NCI-H128 (cell line): ENCODE measurements at regions not wholly inside any gene's neighbourhood (a gene's known extent, or its start where the extent isn't known, plus 50 kb on each side); places are given as distances from the start of the nearest gene placed in this dataset.
A peak's percentile ranks its signal among the peaks of the same experiment; 100 is the strongest.
"Not testable (repeated sequence)": the region's sequence is repeated elsewhere in the genome, so short reads cannot be mapped to it uniquely, and the experiment has no call there.

Experiments used
- DNase-seq: peaks from one replicate; lab custom pipeline; 2025; ENCODE audit not compliant: unreplicated experiment; lab: John Stamatoyannopoulos, UW

DNA sequence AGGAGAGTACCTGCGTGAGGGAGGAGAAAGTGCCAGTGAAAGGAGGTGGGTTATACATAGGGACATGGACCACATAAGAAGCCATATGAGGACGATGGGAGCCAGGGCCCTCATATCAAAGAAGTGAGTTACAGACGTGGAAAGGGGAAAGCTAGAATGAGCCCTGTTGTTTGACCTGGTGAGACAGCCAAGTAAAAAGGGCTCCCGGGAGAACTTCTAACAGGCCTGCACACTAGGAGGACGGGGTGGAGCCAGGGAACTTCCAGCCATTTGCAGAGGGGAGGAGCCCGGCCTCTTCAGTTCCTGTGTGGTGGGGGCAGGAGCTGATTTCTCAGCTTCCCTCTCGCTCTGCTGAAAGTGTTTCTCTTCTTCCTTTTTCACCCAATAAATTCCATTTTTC lies 84.1 kb upstream of the SLC66A3 start:
- no peak for DNase-seq

DNA sequence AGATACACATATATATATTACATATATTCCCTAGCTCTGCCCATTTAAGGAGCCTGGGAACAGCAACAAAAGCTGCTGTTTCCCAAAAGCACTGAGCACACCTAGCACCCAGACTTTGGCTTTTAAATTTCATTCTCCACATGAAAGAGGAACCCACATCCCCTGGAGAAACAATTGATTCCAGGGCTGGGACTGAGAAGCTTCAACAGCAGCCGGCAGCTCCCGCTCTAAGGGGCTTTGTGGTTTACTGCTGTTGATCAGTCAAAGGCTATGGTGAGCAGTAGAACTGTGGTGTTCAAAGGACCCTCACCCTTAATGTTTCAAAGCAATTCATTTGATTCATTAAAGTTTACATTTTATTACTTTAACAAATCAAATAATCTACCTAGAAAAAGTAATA lies 83.3 kb upstream of the SLC66A3 start:
- DNase-seq: no peak

- no peak for DNase-seq
Observed at GRCh38 chr2:11072550-11072949, 82.7 kb upstream of the SLC66A3 start.

- DNase-seq: peak; percentile 5
Observed at GRCh38 chr2:11073251-11073650, 82.0 kb upstream of the SLC66A3 start.

DNA sequence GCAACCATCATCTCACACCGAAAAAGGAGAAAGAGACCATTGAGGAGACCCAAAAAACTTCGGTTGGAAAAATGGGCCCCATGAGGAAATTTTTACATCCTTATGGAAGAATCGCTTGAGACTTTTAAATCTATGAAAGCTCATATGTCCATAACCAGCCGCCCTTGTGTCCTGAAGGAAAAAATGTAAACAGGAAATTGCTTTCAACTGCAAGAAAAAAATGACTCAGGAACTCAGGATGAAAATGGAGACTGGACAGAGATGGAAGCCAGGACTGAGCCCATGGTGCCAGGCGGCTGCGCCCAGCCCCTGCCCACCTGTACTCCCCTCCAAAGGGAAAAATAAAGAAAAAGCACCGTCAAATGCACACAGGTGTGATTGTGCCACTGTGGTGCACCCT lies 81.5 kb upstream of the SLC66A3 start:
- DNase-seq: no peak

GRCh38 chr2:11074246-11074820 lies 80.9 kb upstream of the SLC66A3 start:
- no peak for DNase-seq

DNA sequence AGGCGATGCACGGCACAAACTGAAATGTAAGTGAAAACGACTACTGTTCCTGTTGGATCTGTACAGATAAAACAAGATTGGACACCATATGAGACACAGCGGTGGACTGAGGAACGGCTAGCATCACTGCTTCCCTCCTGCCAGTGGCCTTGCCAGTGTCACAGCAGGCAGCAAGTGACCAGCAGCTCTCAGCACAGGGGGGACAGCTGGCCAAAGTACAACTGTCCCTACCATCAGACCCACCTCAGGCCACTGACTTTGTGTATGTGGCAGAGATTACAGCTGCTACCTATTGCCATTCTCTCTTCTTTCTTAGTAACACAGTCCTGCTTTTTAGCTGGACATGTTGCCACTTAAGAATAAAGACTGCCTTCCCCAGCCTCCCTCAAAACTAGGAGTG lies 80.0 kb upstream of the SLC66A3 start:
- DNase-seq: no peak

DNA sequence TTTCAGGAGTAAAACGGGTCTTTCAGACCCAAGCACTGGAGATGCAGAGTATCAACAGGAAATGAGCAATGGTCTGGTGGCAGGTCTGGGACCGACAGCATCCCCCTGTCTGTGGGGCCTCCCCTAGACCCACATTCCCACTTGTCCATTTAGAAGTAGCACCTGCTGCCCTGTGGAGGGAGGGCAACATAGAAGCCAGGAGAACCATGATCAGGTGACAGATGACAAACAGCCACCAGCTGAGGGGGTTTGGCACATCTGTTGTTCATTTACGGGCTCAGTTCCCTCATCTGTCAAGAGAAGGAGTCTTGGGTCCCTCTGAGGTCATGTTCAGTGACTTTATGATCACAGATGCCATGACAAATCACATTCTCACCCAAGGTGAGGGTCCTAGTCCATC lies 77.9 kb upstream of the SLC66A3 start:
- no peak for DNase-seq

DNA sequence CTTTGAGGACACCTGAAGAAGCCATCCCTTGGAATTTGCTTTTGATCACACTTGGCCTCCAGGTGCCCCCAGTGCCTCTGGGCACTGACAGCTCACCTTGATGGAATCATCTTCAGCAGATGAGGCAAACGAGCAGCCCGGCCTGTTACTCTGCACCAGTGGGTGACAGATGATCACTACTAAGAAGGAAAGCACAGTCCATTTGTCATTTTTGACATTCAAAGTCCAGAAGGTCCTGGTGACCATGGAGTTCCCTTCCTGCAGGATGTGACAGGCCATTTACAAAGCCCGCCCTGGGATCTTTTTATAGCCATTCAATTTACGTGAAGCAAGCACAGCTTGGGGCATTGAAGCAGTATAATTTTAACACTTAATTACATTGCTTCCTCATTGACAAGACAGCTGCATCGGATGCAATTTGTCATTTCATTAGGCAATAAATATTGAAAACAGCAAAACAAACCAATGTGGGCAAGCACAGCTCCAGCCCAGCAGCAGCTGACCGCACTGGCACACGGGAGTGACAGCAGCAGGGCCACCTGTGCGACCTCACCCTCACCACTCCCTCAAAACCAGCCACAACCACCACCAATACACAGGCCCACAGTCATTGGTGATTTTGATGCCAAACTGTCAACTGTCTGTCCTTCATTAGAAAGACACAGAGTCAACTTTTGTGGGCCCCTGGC lies 76.0 kb upstream of the SLC66A3 start:
- DNase-seq: no peak

- no peak for DNase-seq
Observed at GRCh38 chr2:11080253-11081115, 74.8 kb upstream of the SLC66A3 start.

- DNase-seq: no peak
Observed at GRCh38 chr2:11082880-11083279, 72.4 kb upstream of the SLC66A3 start.

- DNase-seq: not testable (repeated sequence)
Observed at GRCh38 chr2:11088821-11089220, 66.4 kb upstream of the SLC66A3 start.

GRCh38 chr2:11090187-11090586 lies 65.1 kb upstream of the SLC66A3 start:
- DNase-seq: no peak

GRCh38 chr2:11092701-11093335 lies 62.4 kb upstream of the SLC66A3 start:
- no peak for DNase-seq

DNA sequence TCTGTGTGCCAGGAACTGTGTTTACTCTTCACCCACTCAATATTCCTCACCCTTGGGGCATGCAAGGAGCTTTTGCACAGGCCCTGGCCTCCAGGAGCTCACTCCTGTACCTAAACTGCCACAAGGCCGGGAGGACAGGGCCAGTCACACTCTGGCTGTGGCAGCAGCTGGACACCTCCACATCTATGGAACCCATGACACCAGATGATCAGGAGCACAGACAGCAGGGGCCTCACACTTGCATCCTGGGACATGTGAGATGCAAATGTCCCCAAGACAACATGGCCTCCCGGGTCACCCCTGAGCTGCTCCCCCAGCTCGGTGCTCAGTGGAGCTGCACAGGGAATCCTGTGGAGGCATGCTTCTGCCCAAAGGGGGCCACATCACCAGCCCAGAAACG lies 61.8 kb upstream of the SLC66A3 start:
- no peak for DNase-seq

GRCh38 chr2:11094021-11094810 lies 61.1 kb upstream of the SLC66A3 start:
- DNase-seq: no peak

- no peak for DNase-seq
Observed at GRCh38 chr2:11096591-11096990, 58.7 kb upstream of the SLC66A3 start.

DNA sequence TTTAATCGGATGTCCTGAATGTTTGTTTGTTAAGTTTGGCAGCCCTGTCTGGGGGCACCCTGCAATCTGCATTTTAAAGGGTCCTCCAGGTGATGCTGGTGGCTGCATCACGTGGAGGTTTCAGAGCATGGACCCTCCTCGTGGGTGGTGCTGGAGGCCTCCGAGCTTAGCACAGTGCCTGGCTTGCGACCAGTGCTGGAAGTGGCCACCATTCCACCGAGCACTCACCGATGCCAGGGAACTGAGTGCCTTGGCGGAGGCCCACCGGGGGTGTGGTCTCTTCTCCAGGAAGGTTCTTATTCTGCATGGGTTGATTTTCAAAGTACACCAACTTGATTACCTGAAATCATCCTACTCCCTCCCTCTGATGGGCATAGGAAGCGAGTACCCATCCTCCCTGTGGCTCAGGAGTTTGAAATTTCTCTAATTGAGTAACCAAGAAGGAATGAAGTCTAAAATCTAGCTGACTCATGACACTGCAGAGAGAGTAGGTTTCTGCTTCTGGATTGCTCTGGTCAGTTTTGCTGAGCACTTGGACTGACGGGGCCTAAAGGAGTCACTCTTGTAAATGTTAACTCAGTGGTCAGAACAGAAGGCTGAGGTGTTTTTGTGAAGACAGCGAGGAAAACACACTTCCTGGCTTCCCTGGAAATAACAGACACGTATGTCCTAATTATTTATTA lies 58.1 kb upstream of the SLC66A3 start:
- DNase-seq: no peak

DNA sequence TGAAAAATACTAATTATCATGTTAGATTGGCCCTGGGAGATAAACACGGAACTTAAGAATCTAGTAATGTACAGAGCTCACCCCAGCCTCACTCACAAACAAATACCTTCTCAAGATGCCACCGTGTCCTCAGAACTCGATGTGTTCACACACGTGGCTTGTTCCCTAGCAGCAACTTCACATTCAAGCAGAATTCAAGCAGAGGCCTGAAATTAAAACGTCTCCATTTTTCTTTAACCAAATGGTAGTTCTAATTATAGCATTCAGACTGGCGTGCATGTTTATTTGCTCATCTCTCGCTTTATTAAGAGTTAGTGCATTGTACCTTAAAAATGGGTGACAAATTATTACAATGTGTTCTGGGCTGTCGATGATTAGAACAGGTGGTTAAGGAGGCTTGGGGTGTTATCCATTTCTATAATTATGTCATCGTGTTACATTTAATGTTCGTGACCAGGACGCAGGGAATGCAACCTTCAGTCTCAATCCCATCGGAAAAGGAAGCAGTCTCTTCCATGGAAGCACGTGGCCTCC lies 57.3 kb upstream of the SLC66A3 start:
- DNase-seq: no peak
